ENCODE measurements at regions not wholly inside any gene's neighbourhood (a gene's known extent, or its start where the extent isn't known, plus 50 kb on each side); places are given as distances from the start of the nearest gene placed in this dataset.

DNA sequence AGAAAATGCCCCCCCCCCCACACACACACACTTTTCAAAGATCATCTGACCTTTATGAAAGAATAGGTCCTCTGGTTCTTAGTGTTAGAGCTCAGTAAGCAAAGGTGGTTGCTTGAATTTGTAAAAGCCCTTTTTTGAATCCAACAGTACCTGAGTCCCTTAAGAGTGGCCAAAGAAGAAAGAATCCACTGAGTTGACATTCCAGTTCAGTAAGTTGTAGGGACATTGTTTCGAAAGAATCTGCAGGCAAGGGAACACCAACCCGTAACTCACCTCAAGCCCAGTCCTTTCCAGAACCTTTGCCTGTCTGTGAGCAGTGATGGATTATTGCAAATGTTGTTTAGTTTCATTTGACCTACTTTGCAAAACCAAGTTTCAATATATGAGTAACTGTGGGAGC, 64.2 kb upstream of the MAP3K4 start:
- Histone ChIP-seq H3K36me3 (no peaks in the 10 kb centered on the region), H3K4me3 (no peak overlapping the region), H3K4me1 (peaks cover 8% of the 10 kb centered on the region), H3K27ac (no peak overlapping the region), H4K20me1 (no peaks in the 10 kb centered on the region), H3K27me3 (no peaks in the 10 kb centered on the region), H3K9me3 (no peaks in the 10 kb centered on the region), H3K9ac (no peak overlapping the region), H3K4me2 (no peak overlapping the region)
- no peak for TF ChIP-seq Cebpa-rat (IDR thresholded peaks at IDR 0.05)

DNA sequence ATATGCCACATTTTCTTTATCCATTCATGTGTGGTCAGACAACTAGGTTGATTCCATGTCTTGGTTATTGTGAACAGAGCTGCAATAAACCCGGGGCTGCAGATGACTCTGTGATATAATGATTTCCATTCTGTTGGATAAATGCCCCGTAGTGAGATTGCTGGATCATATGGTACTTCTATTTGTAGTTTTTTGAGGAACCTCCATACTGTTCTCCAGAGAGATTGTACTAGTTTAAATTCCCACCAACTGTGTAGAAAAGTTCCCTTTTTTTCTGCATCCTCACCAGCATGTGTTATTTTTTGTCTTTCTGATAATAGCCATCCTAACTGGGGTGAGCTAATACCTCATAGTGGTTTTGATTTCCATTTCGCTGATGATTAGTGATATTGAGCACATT, 62.2 kb upstream of the MAP3K4 start:
- Histone ChIP-seq H4K20me1 (no peaks in the 10 kb centered on the region), H3K9me3 (no peaks in the 10 kb centered on the region)

DNA sequence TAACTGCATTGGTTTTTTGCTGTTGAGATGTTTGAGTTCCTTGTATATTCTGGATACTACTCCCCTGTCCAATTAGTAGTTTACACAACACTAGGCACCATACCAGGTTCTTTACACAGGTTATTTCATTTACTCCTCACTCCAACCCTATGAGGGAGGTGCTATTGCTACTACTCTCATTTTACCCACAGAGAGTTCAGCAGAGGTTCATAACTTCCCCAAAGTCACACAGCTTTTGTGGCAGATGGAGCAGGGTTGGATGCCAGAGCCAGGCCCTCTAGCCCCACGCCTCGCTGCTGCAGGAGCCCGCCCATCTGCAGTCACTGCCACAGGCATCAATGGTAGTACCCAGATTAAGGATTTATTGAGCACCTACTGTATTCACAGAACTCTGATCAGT, 61.7 kb upstream of the MAP3K4 start:
- H3K9ac ChIP-seq = no peak overlapping the region
- no peaks in the 10 kb centered on the region for H4K20me1 ChIP-seq
- no peak for TF ChIP-seq Cebpa-rat (IDR thresholded peaks at IDR 0.05)
- no peak overlapping the region for H3K4me3 ChIP-seq
- no peaks in the 10 kb centered on the region for H3K27me3 ChIP-seq
- no peak overlapping the region for H3K27ac ChIP-seq
- H3K36me3 ChIP-seq = no peaks in the 10 kb centered on the region
- H3K9me3 ChIP-seq = no peaks in the 10 kb centered on the region
- peaks cover 3% of the 10 kb centered on the region for H3K4me1 ChIP-seq
- no peak overlapping the region for H3K4me2 ChIP-seq

More for the DNA sequence above, 62.2 kb upstream of the MAP3K4 start:
- Histone ChIP-seq H3K9ac (no peak overlapping the region), H3K27me3 (no peaks in the 10 kb centered on the region), H3K27ac (no peak overlapping the region), H3K4me2 (no peak overlapping the region), H3K4me1 (peaks cover 8% of the 10 kb centered on the region), H3K4me3 (no peak overlapping the region), H3K36me3 (no peaks in the 10 kb centered on the region)
- TF ChIP-seq Cebpa-rat (IDR thresholded peaks at IDR 0.05) = no peak

DNA sequence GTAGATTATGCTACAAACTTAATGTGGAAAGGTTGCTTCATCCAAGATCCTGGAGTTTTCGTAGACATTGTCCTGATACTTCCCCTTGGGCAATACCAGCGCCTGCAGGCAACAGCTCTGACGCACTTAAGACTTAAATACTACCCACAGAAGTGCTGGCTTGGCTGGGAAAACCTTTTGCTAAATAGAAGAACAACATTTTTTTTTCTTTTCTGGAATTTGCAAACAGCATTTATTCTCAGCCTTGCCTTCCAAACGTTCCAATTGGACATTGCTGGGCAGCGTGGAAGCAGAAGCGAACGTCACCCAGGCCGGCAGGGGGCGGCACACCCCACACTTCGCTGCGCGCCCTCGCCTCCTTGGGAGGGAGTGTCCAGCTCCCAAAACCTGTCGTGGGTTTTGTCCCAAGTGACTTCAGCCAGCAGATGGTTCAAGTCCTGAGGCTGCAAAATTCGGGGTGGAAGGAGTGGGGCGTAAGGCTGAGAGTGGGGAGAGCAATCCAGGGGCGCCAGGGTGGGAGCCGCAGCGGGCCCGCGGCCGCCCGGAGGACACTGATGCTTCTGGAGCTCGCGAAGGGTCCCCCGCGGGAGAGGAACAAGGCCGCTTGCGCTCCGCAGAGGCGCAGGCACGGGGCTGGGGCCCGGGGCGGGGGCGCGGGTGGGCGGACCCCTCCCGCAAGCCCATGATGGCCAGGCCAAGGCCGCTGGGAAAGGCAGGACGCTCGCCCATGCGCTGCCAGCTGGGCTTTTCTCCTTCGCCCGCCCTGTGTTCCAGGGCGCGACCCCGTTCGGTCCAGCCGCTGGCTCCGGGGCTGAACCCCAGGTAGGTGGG, 60.8 kb upstream of the MAP3K4 start:
- H3K27ac ChIP-seq = no peak overlapping the region
- no peak overlapping the region for H3K4me2 ChIP-seq
- no peaks in the 10 kb centered on the region for H4K20me1 ChIP-seq
- H3K9me3 ChIP-seq = no peaks in the 10 kb centered on the region
- H3K4me1 ChIP-seq = no peaks in the 10 kb centered on the region
- no peaks in the 10 kb centered on the region for H3K36me3 ChIP-seq
- H3K27me3 ChIP-seq = no peaks in the 10 kb centered on the region
- no peak overlapping the region for H3K9ac ChIP-seq
- no peak overlapping the region for H3K4me3 ChIP-seq
- TF ChIP-seq Cebpa-rat (IDR thresholded peaks at IDR 0.05) = no peak

DNA sequence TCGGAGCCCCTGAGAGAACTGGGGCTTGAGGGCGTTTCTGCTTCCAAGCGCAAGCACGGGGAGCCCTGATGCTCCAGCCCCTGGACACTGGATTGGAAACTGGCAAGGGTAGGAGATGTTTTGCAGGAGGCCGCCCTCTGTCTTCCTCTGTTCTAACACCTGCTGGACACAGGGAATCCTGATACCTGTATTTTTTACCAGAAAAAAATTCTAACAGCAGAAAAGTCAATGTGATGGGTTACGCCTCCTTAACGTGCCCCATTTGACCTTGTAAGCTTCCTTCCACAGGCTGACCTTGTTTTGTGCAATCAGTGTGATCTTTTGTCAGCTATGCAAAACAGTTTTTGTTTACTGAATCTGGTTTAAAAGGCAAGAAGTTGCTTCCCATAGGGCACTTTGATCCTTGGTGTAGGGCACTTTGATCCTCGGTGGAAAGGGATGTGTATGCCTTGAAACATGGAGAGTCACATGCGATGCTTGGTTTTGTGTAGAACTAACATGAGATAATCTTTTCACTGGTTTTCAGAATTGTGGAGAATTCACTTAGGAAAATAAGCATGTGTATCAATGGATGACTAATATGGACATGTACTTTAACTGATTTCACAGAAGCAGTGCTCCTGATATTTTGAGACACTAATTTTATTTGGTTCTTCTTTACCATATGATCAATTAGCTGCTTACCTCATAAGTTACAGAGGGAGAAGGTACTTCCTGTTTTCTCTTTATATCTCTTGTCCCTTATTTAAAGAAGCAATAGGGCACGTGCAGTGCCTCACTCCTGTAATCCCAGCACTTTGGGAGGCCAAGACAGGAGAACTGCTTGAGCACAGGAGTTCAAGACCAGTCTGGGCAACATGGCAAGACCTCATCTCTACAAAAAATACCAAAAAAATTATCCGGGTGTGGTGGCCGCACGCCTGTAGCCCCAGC, 59.9 kb upstream of the MAP3K4 start:
- H3K9ac ChIP-seq = no peak overlapping the region
- H3K27me3 ChIP-seq = no peaks in the 10 kb centered on the region
- H3K9me3 ChIP-seq = no peaks in the 10 kb centered on the region
- no peak overlapping the region for H3K4me3 ChIP-seq
- no peaks in the 10 kb centered on the region for H3K36me3 ChIP-seq
- no peaks in the 10 kb centered on the region for H4K20me1 ChIP-seq
- no peaks in the 10 kb centered on the region for H3K4me1 ChIP-seq
- TF ChIP-seq Cebpa-rat (IDR thresholded peaks at IDR 0.05) = no peak
- no peak overlapping the region for H3K4me2 ChIP-seq
- H3K27ac ChIP-seq = no peak overlapping the region

DNA sequence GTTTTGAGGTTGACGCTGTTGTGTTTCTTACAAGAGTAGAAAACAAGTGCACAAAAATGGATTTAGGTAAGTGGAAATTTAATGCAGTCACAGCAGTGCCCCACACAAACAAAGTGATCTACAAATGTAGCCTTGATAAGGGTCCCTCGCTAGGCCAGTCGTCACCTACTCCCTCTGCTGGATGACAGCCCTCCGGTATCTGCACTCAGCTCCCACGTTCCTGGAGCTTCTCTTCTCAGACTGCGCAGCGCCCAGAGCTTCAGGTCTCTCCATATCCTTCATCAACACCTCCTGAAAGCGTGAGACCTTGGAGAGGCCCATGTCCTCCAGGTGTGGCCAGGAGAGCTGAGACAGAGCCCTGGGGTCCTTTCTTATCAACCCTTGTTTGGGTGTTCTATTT, 58.3 kb upstream of the MAP3K4 start:
- H3K27ac ChIP-seq = no peak overlapping the region
- no peak overlapping the region for H3K4me2 ChIP-seq
- H3K36me3 ChIP-seq = no peaks in the 10 kb centered on the region
- no peak overlapping the region for H3K4me3 ChIP-seq
- H3K9ac ChIP-seq = no peak overlapping the region
- H4K20me1 ChIP-seq = no peaks in the 10 kb centered on the region
- no peaks in the 10 kb centered on the region for H3K4me1 ChIP-seq
- H3K9me3 ChIP-seq = no peaks in the 10 kb centered on the region
- TF ChIP-seq Cebpa-rat (IDR thresholded peaks at IDR 0.05) = no peak
- H3K27me3 ChIP-seq = no peaks in the 10 kb centered on the region

DNA sequence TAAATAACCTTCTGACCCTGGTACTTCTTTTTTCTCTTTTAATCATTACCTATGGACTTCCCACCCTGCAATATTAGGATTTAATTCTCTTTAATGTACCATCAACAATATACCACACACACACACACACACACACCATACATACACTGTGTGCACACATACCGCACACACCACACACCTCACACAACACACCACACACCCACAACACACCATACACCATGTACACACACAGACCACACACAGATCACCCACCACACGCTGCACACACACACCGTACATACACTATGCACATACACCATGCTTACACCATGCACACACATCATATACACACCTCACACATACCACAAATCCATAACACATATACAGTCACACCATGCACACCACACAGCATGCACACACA, 57.4 kb upstream of the MAP3K4 start:
- H3K9me3 ChIP-seq = no peaks in the 10 kb centered on the region
- no peaks in the 10 kb centered on the region for H3K27me3 ChIP-seq
- H3K36me3 ChIP-seq = no peaks in the 10 kb centered on the region
- no peaks in the 10 kb centered on the region for H4K20me1 ChIP-seq
- H3K9ac ChIP-seq = no peak overlapping the region
- no peaks in the 10 kb centered on the region for H3K4me1 ChIP-seq
- no peak overlapping the region for H3K4me3 ChIP-seq
- no peak for TF ChIP-seq Cebpa-rat (IDR thresholded peaks at IDR 0.05)
- H3K4me2 ChIP-seq = no peak overlapping the region
- no peak overlapping the region for H3K27ac ChIP-seq

DNA sequence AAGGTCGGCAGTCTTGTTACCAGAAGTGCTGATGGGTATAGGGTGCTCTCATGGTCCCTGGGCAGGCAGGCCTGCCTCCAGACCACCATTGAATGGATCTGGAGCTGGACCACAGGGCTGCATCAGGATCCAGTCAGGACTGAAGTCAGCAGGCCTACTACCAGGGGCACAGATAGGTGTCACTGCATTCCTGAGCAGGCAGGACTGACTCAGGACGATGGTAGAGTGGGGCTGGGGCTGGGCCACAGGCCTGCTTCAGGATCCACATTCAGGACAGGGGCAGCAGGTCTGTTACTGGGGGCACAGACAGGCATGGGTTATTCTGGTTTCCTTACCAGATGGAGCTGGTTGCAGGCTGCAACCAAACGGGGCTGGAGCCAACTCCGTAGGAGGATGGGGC, 51.4 kb upstream of the MAP3K4 start:
- Histone ChIP-seq H3K27ac (no peak overlapping the region), H3K27me3 (no peaks in the 10 kb centered on the region), H3K36me3 (no peaks in the 10 kb centered on the region), H3K9ac (no peak overlapping the region), H3K4me3 (no peak overlapping the region), H3K4me1 (no peaks in the 10 kb centered on the region), H3K9me3 (no peaks in the 10 kb centered on the region), H4K20me1 (no peaks in the 10 kb centered on the region), H3K4me2 (no peak overlapping the region)
- no peak for TF ChIP-seq Cebpa-rat (IDR thresholded peaks at IDR 0.05)

All from BLaER1 (cell line).